Fibroblast of mammary gland (primary cell): ENCODE measurements at regions not wholly inside any gene's neighbourhood (a gene's known extent, or its start where the extent isn't known, plus 50 kb on each side); places are given as distances from the start of the nearest gene placed in this dataset.
"Not testable (repeated sequence)": the region's sequence is repeated elsewhere in the genome, so short reads cannot be mapped to it uniquely, and the experiment has no call there.

Experiments
- DNase-seq: peaks from one replicate; pipeline ENCODE4 v3.0.0-alpha.2; 2010; ENCODE audit warnings: low read depth
- H3K4me3 ChIP-seq: 2 replicates; pipeline ENCODE4 v1.5.1; 2011; ENCODE audit warnings: low read depth, mild to moderate bottlenecking, low read length, moderate library complexity; ENCODE audit not compliant: control insufficient read depth
- CTCF ChIP-seq: conservative IDR thresholded peaks from 2 replicates; pipeline ENCODE4 v1.5.1; 2011; ENCODE audit warnings: low read depth, low read length, inconsistent platforms; ENCODE audit not compliant: control insufficient read depth, insufficient read depth

DNA sequence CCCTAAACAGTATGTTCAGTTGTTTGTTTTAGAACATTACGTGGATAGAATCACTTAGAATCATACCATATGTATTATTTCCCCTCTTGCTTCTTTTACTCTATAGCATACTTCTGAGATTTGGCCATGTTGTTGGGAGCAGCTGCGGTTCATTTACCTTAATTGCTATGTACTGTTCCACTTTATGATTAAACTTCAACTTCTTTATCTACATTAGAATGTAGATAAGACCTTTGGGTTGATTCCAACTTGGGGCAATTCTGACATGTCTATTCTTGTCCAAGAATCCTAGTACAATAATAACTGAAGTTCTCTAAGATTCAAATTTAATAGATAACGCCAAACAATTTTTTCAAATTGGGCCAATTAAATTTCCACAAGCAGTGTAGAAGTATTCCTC lies 80.7 kb downstream of the GRIN2B start:
- H3K4me3 ChIP-seq: no peak overlapping the region
- DNase-seq: no peak

GRCh38 chr12:13898387-13898786 lies 83.0 kb downstream of the GRIN2B start:
- not testable (repeated sequence) for DNase-seq, H3K4me3 ChIP-seq

More for the DNA sequence above, 80.7 kb downstream of the GRIN2B start:
- no peak for TF ChIP-seq CTCF

DNA sequence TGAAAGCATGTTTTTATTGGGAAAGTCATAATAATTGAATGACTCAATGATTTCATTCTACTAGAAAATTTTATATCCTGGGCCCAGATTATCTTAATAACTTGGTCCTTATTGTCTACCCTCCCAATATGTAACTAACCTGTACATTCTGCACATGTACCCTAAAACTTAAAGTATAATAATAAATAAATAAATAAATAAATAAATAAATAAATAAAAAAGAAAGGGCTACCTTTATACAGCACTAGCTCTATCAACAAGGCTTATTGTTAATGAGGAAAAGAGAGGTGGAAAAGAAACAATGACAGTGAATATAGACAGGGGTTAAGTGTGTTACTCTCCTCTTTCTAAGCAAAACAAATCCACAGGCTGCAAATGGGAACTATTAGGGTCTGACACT lies 83.6 kb downstream of the GRIN2B start:
- no peak overlapping the region for H3K4me3 ChIP-seq
- TF ChIP-seq CTCF: no peak
- no peak for DNase-seq

DNA sequence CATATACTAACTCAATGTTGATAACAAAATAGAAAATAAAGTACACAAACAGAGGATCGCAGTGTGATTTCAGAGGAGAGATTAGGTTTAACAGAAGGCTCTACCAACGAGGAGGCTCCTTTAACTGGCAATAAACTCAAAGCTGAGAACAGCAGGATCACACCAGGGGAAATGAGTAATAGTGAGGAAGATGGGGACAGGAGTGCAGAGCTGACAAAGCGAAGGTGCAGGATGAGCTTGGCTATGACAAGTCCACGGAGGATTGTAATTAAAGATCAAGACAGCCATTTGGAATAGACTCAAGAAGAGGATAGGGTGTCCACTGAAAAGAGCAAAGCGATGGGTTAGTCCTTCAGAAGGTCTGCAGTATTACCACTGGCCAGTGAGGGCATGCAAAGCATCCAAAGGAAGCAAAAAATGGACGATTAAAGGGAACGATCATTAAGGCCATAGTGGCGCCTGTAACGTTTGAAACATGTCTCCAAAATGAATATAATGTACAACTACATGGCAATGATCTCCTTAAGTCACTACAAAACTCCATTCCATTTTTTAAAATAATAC lies 85.3 kb downstream of the GRIN2B start:
- no peak for TF ChIP-seq CTCF

DNA sequence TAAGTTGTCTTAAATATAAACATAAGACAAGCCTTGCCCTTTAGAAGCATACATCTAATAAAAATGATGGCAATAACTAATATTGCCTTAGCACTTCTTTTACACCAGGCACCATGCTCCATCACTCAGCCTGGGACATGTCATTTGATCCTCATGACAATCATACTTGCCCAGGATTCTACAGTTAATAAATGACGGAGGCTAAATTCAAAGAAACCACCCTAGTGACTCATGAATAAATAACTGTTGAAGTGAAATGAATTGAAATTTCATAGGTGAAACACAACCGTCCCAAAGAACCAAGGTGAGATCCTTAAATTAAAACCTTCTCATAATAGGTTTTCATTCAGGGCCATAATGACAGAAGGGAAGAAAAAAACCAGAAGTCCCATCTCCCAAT lies 89.5 kb downstream of the GRIN2B start:
- TF ChIP-seq CTCF: no peak
- H3K4me3 ChIP-seq: no peak overlapping the region
- no peak for DNase-seq

More for the DNA sequence above, 85.3 kb downstream of the GRIN2B start:
- DNase-seq: no peak
- no peak overlapping the region for H3K4me3 ChIP-seq

- no peak for DNase-seq
- H3K4me3 ChIP-seq: no peak overlapping the region
- TF ChIP-seq CTCF: no peak
Measured at GRCh38 chr12:13890943-13891342, 90.5 kb downstream of the GRIN2B start.

DNA sequence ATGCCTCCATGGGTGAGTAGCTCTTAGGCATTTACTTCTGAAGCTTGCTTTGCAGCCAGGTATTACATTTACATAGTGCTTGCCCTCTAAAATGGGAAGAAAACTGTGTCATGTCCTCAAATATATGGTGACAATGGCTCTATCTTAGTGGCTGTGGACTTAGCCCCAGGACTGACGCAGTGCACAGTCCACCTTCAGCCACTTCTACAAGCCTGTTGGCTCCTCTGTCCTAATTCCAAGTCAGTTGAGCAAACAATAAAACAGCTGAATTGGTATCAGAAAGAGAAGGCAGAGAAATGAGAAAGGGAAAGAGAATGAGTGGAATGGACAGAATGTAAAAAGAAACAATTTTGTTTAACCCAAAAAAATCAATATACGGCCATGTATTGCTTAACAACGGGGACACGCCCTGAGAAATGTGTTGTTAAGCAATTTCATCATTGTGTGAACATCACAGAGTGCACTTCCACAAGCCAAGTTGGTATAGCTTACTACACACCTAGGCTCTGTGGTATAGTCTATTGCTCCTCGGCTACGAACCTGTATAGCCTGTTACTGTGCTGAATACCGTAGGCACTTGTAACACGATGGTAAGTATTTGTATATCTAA lies 93.5 kb downstream of the GRIN2B start:
- no peak for DNase-seq
- TF ChIP-seq CTCF: no peak
- H3K4me3 ChIP-seq: no peak overlapping the region
